ENCODE measurements at regions not wholly inside any gene's neighbourhood (a gene's known extent, or its start where the extent isn't known, plus 50 kb on each side); places are given as distances from the start of the nearest gene placed in this dataset.

DNA sequence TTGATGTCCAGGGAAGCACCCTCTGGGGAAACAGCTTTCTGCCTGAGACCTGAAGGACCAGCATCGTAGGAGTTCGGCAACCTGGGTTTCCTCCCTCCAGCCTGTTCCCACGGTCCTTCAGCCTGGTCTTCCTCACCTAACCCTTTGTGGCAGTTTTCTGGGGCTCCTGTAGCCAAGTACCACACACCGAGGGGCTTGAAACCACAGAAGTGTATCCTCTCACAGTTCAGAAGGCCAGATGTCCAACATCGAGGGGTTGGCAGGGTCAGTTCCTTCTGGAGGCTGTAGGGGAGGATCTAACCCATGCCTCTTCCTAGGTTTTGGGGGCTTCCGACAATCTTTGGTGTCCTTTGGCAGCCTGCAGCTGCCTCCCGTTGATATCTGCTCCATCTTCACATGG is 381.0 kb upstream of the TNRC6C start:
- TF ChIP-seq POLR2AphosphoS5 (IDR thresholded peaks at IDR 0.05; ENCODE audit: insufficient read depth in 1 of 2, low read depth in 1 of 2) (no peak), POLR2A (IDR thresholded peaks at IDR 0.05) (no peak)
- TF ChIP-seq, protein P1, sequence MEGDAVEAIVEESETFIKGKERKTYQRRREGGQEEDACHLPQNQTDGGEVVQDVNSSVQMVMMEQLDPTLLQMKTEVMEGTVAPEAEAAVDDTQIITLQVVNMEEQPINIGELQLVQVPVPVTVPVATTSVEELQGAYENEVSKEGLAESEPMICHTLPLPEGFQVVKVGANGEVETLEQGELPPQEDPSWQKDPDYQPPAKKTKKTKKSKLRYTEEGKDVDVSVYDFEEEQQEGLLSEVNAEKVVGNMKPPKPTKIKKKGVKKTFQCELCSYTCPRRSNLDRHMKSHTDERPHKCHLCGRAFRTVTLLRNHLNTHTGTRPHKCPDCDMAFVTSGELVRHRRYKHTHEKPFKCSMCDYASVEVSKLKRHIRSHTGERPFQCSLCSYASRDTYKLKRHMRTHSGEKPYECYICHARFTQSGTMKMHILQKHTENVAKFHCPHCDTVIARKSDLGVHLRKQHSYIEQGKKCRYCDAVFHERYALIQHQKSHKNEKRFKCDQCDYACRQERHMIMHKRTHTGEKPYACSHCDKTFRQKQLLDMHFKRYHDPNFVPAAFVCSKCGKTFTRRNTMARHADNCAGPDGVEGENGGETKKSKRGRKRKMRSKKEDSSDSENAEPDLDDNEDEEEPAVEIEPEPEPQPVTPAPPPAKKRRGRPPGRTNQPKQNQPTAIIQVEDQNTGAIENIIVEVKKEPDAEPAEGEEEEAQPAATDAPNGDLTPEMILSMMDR (IDR thresholded peaks at IDR 0.05) = no peak
- intact Hi-C loops (cut with DNase I) = no loop called here
- no peak for DNase-seq (ENCODE audit: extremely low spot score in 2 of 2)
- Histone ChIP-seq H3K4me3 (no peak overlapping the region), H3K27me3 (no peaks in the 10 kb centered on the region), H3K36me3 (no peaks in the 10 kb centered on the region), H3K27ac (no peak overlapping the region), H3K9me3 (no peaks in the 10 kb centered on the region), H3K4me1 (no peaks in the 10 kb centered on the region)

DNA sequence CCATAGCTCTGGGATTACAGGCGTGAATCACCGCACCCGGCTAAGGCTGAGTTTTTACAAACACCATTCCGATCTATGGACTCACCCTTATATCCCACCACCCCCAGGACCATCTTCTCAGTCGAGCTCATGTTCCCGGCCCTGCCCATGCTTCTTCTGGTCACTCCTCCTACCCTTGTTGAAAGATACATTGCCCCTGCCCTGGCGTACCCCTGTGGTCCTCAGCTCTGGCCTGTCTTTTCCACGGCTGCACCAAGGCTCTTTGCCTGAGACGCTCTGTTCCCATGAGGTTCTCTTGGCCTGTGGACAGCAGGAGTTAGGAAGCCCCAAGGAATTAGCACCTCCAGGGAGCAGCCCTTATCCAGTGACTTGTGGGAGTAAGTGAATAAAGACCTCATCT is 379.4 kb upstream of the TNRC6C start:
- Histone ChIP-seq H3K36me3 (no peaks in the 10 kb centered on the region), H3K27me3 (no peaks in the 10 kb centered on the region), H3K4me1 (no peaks in the 10 kb centered on the region), H3K4me3 (no peak overlapping the region), H3K9me3 (no peaks in the 10 kb centered on the region), H3K27ac (no peak overlapping the region)
- TF ChIP-seq POLR2A (IDR thresholded peaks at IDR 0.05) = no peak
- TF ChIP-seq POLR2AphosphoS5 (IDR thresholded peaks at IDR 0.05; ENCODE audit: insufficient read depth in 1 of 2, low read depth in 1 of 2) = no peak
- TF ChIP-seq, protein P1 (IDR thresholded peaks at IDR 0.05) = no peak
- intact Hi-C loops (cut with DNase I) = no loop called here
- no peak for DNase-seq (ENCODE audit: extremely low spot score in 2 of 2)

DNA sequence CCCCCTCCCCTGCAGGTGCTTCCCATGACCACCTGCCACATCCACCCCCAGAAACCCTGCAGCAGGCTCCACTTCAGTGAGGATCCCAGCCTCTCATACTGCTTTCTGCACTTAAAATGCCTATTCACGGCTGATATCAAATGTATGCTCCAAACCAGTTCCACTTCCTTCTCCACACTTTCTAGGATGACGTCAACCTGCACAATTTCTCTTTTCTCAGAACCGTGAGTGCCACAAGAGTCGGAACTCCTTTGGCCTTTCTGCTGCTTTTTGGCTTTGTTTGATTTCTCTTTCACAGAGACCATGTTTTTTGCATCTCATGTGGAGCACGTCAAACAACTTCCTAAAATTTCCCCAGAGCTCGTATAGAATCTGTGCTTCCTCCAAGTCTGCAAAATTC is 378.8 kb upstream of the TNRC6C start:
- intact Hi-C loops (cut with DNase I) = no loop called here
- TF ChIP-seq POLR2AphosphoS5 (IDR thresholded peaks at IDR 0.05; ENCODE audit: insufficient read depth in 1 of 2, low read depth in 1 of 2) = no peak
- no peak for TF ChIP-seq POLR2A (IDR thresholded peaks at IDR 0.05)
- TF ChIP-seq, protein P1 (IDR thresholded peaks at IDR 0.05) = no peak
- no peak overlapping the region for H3K27ac ChIP-seq

DNA sequence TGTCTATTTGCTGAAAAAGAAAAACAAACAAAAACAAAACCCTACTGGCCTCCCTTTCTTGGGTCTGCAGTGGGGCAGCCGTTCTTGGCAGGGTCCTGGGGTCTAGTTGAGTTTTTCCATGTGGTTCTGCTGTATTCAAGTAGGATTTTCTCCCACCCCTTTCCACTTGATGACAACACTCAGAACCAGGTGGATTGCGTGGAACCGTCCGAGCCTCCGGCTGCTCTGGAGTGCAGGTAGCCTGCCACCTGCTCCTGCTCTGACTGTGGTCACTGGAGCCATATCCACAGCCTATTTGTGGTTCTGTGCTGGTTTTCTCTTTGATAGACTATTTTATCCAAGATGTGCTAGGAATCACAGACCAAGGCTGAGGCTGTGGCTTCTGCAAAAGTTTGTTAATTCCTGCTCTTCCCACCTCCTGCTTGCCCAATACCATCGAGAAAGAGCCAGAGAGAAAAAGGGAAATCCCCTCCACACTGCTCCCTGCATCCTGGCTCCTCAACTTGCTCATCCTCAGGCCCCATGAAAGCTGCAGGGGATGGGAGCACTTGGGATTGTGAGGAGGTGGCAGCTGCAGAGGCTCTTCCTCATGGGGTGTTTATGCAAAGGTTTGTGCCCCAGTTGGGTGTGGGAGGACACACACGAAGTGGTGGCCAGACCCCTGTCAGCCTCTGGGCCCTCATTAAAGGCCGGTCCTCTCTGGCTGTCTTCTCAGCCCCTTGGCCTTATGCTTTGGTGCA is 377.8 kb upstream of the TNRC6C start:
- TF ChIP-seq, protein P1 (IDR thresholded peaks at IDR 0.05) = no peak
- TF ChIP-seq POLR2AphosphoS5 (IDR thresholded peaks at IDR 0.05; ENCODE audit: insufficient read depth in 1 of 2, low read depth in 1 of 2) (no peak), POLR2A (IDR thresholded peaks at IDR 0.05) (no peak)
- Histone ChIP-seq H3K36me3 (no peaks in the 10 kb centered on the region), H3K9me3 (no peaks in the 10 kb centered on the region), H3K4me3 (no peak overlapping the region), H3K27me3 (no peaks in the 10 kb centered on the region), H3K4me1 (no peaks in the 10 kb centered on the region), H3K27ac (no peak overlapping the region)
- no peak for DNase-seq (ENCODE audit: extremely low spot score in 2 of 2)
- intact Hi-C loops (cut with DNase I) = no loop called here

More for the DNA sequence above, 378.8 kb upstream of the TNRC6C start:
- Histone ChIP-seq H3K4me1 (no peaks in the 10 kb centered on the region), H3K27me3 (no peaks in the 10 kb centered on the region), H3K9me3 (no peaks in the 10 kb centered on the region), H3K4me3 (no peak overlapping the region), H3K36me3 (no peaks in the 10 kb centered on the region)
- DNase-seq (ENCODE audit: extremely low spot score in 2 of 2) = no peak

DNA sequence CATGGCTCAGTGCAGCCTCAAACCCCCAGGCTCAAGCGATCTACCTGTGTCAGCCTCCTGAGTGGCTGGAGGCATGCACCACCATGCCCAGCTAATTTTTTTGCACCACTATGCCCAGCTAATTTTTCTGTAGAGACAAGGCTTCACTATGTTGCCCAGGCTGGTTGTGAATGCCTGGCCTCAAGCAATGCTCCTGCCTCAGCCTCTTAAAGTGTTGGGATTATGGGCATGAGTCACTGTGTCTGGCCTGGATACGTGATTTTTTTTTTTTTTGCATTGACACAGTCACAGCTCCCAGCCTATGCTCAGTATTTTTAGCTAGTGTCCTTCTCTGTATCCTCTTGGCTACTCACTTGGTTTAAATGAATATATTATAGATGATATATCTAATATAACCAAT is 377.0 kb upstream of the TNRC6C start:
- intact Hi-C loops (cut with DNase I) = no loop called here
- Histone ChIP-seq H3K9me3 (no peaks in the 10 kb centered on the region), H3K4me3 (no peak overlapping the region), H3K27ac (no peak overlapping the region), H3K4me1 (no peaks in the 10 kb centered on the region), H3K27me3 (no peaks in the 10 kb centered on the region), H3K36me3 (no peaks in the 10 kb centered on the region)
- TF ChIP-seq, protein P1 (IDR thresholded peaks at IDR 0.05) = no peak
- TF ChIP-seq POLR2AphosphoS5 (IDR thresholded peaks at IDR 0.05; ENCODE audit: insufficient read depth in 1 of 2, low read depth in 1 of 2) (no peak), POLR2A (IDR thresholded peaks at IDR 0.05) (no peak)
- DNase-seq (ENCODE audit: extremely low spot score in 2 of 2) = no peak

Measured in vagina (tissue), 2 donors.